A673 (cell line): ENCODE measurements at regions not wholly inside any gene's neighbourhood (a gene's known extent, or its start where the extent isn't known, plus 50 kb on each side); places are given as distances from the start of the nearest gene placed in this dataset.

Experiments
- CTCF ChIP-seq: fragments of 300-800, 200-600 bp; sonication (generic); conservative IDR thresholded peaks from 2 replicates; pipeline ENCODE4 v1.5.1; 2017; ENCODE audit warnings: low read depth, mild to moderate bottlenecking, antibody characterized with exemption, low read length, moderate library complexity, mixed read lengths
- EZH2 ChIP-seq: fragments of 200-600 bp; sonication (generic); IDR thresholded peaks from 2 replicates; pipeline ENCODE4 v1.6.1; 2017; ENCODE audit warnings: borderline replicate concordance, low read depth, mild to moderate bottlenecking, mixed read lengths, antibody characterized with exemption, low read length; ENCODE audit not compliant: poor library complexity, severe bottlenecking

DNA sequence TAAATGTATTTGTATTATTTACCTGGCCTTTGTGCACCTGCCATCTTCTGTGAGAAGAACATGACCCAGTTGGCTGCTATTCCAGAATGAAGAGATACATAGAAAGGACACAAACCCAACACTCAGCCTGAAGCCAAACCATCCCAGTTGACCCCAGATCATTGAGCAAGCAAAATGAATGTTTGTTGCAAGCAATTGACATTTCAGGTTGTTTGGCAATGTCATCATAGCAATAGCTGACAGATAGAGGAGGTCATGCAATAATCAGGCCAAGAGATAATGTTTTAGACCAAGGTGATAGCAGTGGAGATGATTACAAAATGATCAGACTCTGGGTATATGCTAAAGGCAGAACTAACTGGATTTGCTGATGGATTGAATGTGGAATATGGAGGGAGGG is 71.2 kb upstream of the TMEM164 start:
- no peak for TF ChIP-seq CTCF
- TF ChIP-seq EZH2: no peak
